HepG2 (cell line): ENCODE measurements at regions not wholly inside any gene's neighbourhood (a gene's known extent, or its start where the extent isn't known, plus 50 kb on each side); places are given as distances from the start of the nearest gene placed in this dataset.

Source experiments
- ATAC-seq: fragments of 200-7000 bp; cut with Tn5 transposase; 3 replicates; pipeline ENCODE4 v1.9.1; 2020; ENCODE audit warnings: mild to moderate bottlenecking, moderate library complexity
- BruUV-seq: library from RNA; stranded (reverse); fragments of 400-500 nt; replicated peaks from 2 replicates; lab custom pipeline; 2021; lab: Mats Ljungman, UMichigan
- CTCF ChIA-PET: fragments of 300-600 bp; formaldehyde crosslinking; extraction: SDS; loops from one replicate; lab custom pipeline; 2021; ENCODE audit warnings: low total read pairs, inconsistent platforms, low intra/inter-chr PET ratio; lab: Yijun Ruan, JAX
- POLR2A ChIA-PET: fragments of 350-600 bp; sonication (Branson Sonifier 250); formaldehyde crosslinking; loops from one replicate; lab custom pipeline; 2020; ENCODE audit warnings: antibody characterized with exemption, inconsistent platforms; lab: Yijun Ruan, JAX
- DNase-seq: peaks from one replicate; pipeline ENCODE4 v3.0.0-alpha.2; 2015; ENCODE audit warnings: low spot score
- FAIRE-seq: peaks from 3 replicates; lab custom pipeline; 2011; peaks lifted over from hg19 to GRCh38; lab: Jason Lieb, UNC
- H2AFZ ChIP-seq: one replicate; pipeline ENCODE4 v1.6.1; 2011; ENCODE audit warnings: low read length, inconsistent platforms
- H3K27ac ChIP-seq: fragments of 300-600 bp; 3 replicates; pipeline ENCODE4 v1.8.0; 2011; ENCODE audit warnings: mixed run types, mild to moderate bottlenecking, mixed read lengths, low read length, inconsistent platforms; ENCODE audit not compliant: insufficient read depth; ENCODE audit errors: extremely low read length
- H3K27me3 ChIP-seq, 2 experiments: fragments of 200-600 bp in 1 of 2; 2 replicates in 1 of 2; 3 replicates in 1 of 2; pipeline versions ENCODE4 v1.6.0 to v1.8.0; 2011; ENCODE audit warnings: low read length in 2 of 2, mild to moderate bottlenecking in 2 of 2, moderate library complexity in 2 of 2, inconsistent platforms in 1 of 2; ENCODE audit not compliant: insufficient read depth in 2 of 2, control insufficient read depth in 1 of 2
- H3K36me3 ChIP-seq, 2 experiments: fragments of 200-600 bp in 1 of 2; replicated peaks in 1 of 2; 2 replicates in 1 of 2; 3 replicates in 1 of 2; pipeline versions ENCODE4 v1.5.1 to v1.8.0; 2011; ENCODE audit warnings: low read length in 2 of 2, inconsistent platforms in 1 of 2; ENCODE audit not compliant: insufficient read depth in 2 of 2, control insufficient read depth in 1 of 2
- H3K4me1 ChIP-seq: 2 replicates; pipeline ENCODE4 v1.5.1; 2012; ENCODE audit warnings: low read length, inconsistent platforms; ENCODE audit not compliant: insufficient read depth
- H3K4me2 ChIP-seq: 2 replicates; pipeline ENCODE4 v1.6.0; 2011; ENCODE audit warnings: low read depth, low read length, inconsistent platforms
- H3K4me3 ChIP-seq, 3 experiments: fragments of 200-600 bp in 1 of 3; sonication (generic), shearing (Covaris generic) in 1 of 3; replicated peaks in 1 of 3; 2 replicates each; pipeline ENCODE4 v1.5.1; 2011 to 2016; ENCODE audit warnings: low read length in 3 of 3, inconsistent platforms in 2 of 3, low read depth in 2 of 3, mild to moderate bottlenecking in 2 of 3, control low read depth in 1 of 3, mixed read lengths in 1 of 3; ENCODE audit not compliant: insufficient read depth in 1 of 3
- H3K79me2 ChIP-seq: one replicate; pipeline ENCODE4 v1.6.1; 2011; ENCODE audit warnings: low read length, inconsistent platforms; ENCODE audit not compliant: insufficient read depth
- H3K9ac ChIP-seq: 2 replicates; pipeline ENCODE4 v1.6.0; 2011; ENCODE audit warnings: mild to moderate bottlenecking, low read depth, low read length, inconsistent platforms; ENCODE audit not compliant: insufficient read depth
- H3K9me3 ChIP-seq: 2 replicates; pipeline ENCODE4 v1.5.1; 2012; ENCODE audit warnings: mild to moderate bottlenecking, low read length
- H4K20me1 ChIP-seq: 2 replicates; pipeline ENCODE4 v1.6.0; 2011; ENCODE audit warnings: inconsistent platforms, mild to moderate bottlenecking, low read length, moderate library complexity; ENCODE audit not compliant: insufficient read depth
- ATF7-NPFF ChIP-seq: sonication (generic); formaldehyde crosslinking; IDR thresholded peaks from 2 replicates; pipeline ENCODE4 v1.8.1; 2023; ENCODE audit warnings: mild to moderate bottlenecking, low read depth, missing genetic modification reagents, moderate library complexity
- BRCA1 ChIP-seq: sonication (generic); formaldehyde crosslinking; IDR thresholded peaks from 2 replicates; pipeline ENCODE4 v1.4.0; 2020; ENCODE audit warnings: missing genetic modification reagents
- HIVEP1 ChIP-seq: sonication (generic); formaldehyde crosslinking; IDR thresholded peaks from 2 replicates; pipeline ENCODE4 v1.4.0; 2020; ENCODE audit warnings: mild to moderate bottlenecking, missing genetic modification reagents
- KLF15 ChIP-seq: sonication (generic); formaldehyde crosslinking; IDR thresholded peaks from 2 replicates; pipeline ENCODE4 v1.8.1; 2023; ENCODE audit warnings: borderline replicate concordance, mild to moderate bottlenecking, inconsistent platforms, missing genetic modification reagents, mixed read lengths
- MYC ChIP-seq: sonication (generic); formaldehyde crosslinking; IDR thresholded peaks from 2 replicates; pipeline ENCODE4 v1.9.0; 2021; ENCODE audit warnings: missing genetic modification reagents, borderline replicate concordance
- NKX3-1 ChIP-seq: sonication (generic); formaldehyde crosslinking; IDR thresholded peaks from 2 replicates; pipeline ENCODE4 v1.5.0; 2020; ENCODE audit warnings: missing genetic modification reagents
- SMAD3 ChIP-seq: sonication (generic); formaldehyde crosslinking; IDR thresholded peaks from 2 replicates; pipeline ENCODE4 v1.4.0; 2020; ENCODE audit warnings: missing genetic modification reagents
- TCF7 ChIP-seq: sonication (generic); IDR thresholded peaks from 2 replicates; pipeline ENCODE4 v1.6.1; 2016; ENCODE audit warnings: antibody characterized with exemption, low read depth
- YEATS2 ChIP-seq: sonication (generic); formaldehyde crosslinking; IDR thresholded peaks from 2 replicates; pipeline ENCODE4 v1.4.0; 2020; ENCODE audit warnings: missing genetic modification reagents, borderline replicate concordance
- YEATS4 ChIP-seq: sonication (generic); formaldehyde crosslinking; IDR thresholded peaks from 2 replicates; pipeline ENCODE4 v1.4.0; 2020; ENCODE audit warnings: missing genetic modification reagents, borderline replicate concordance
- ZIK1 ChIP-seq: sonication (generic); formaldehyde crosslinking; IDR thresholded peaks from 2 replicates; pipeline ENCODE4 v1.5.0; 2020; ENCODE audit warnings: mild to moderate bottlenecking, low read depth, missing genetic modification reagents, borderline replicate concordance
- ZNF282 ChIP-seq: fragments of 450-650 bp; IDR thresholded peaks from 2 replicates; pipeline ENCODE4 v1.6.1; 2018; ENCODE audit not compliant: partially characterized antibody
- ZNF501 ChIP-seq: sonication (generic); formaldehyde crosslinking; IDR thresholded peaks from 2 replicates; pipeline ENCODE4 v1.5.1; 2020; ENCODE audit warnings: mild to moderate bottlenecking, moderate library complexity, missing genetic modification reagents
- ZNF546 ChIP-seq: sonication (generic); formaldehyde crosslinking; conservative IDR thresholded peaks from 2 replicates; pipeline ENCODE4 v1.8.1; 2023; ENCODE audit warnings: mild to moderate bottlenecking, missing genetic modification reagents
- ZNF660 ChIP-seq: sonication (generic); formaldehyde crosslinking; IDR thresholded peaks from 2 replicates; pipeline ENCODE4 v1.5.1; 2020; ENCODE audit warnings: mild to moderate bottlenecking, low read depth, missing genetic modification reagents, borderline replicate concordance
- ZNF7 ChIP-seq: IDR thresholded peaks from 2 replicates; pipeline ENCODE4 v1.6.1; 2016; ENCODE audit warnings: missing biosample characterization, missing genetic modification reagents
- in situ Hi-C: cut with HindIII; loops from 2 replicates; pipeline ENCODE4 v1.10.0; 2017; ENCODE audit warnings: low pct_unique_long_range_greater_than_20kb; ENCODE audit not compliant: extremely low pct_ligation_motif_present
- intact Hi-C: fragments of 100-400 bp; cut with micrococcal nuclease; formaldehyde crosslinking; loops from one replicate; pipeline ENCODE4 v1.10.0; 2022; ENCODE audit not compliant: unreplicated experiment
- TF ChIP-seq, protein P1 (sequence below): sonication (generic); formaldehyde crosslinking; IDR thresholded peaks from 2 replicates; pipeline ENCODE4 v1.8.0; 2022; ENCODE audit warnings: mild to moderate bottlenecking, missing genetic modification reagents, borderline replicate concordance
- TF ChIP-seq, protein P2 (sequence below): IDR thresholded peaks from 2 replicates; pipeline ENCODE4 v1.6.1; 2016; ENCODE audit warnings: mild to moderate bottlenecking

DNA sequence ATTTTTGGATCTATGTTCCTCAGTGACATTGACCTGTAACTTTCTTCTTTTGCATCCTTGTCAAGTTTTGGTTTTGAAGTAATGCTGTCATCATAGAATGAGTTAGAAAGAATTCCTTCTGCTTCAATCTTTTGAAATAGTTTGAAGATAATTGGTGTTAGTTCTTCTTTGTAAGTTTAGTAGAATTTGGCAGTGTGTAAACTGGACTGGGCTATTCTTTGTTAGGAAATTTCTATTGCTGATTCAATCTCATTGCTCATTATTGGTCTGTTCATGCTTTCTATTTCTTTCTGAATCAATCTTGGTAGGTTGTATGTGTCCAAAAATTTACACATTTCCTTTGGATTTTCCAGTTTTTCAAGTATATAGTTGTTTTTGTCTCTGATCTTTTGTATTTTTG, 101.7 kb upstream of the SPRY2 start:
- no TSS peak for BruUV-seq
- DNase-seq = no peak
- H3K4me3 ChIP-seq = no peak overlapping the region
- no peak for ATAC-seq
- H4K20me1 ChIP-seq = no peaks in the 10 kb centered on the region
- no peaks in the 10 kb centered on the region for H3K79me2 ChIP-seq
- no peak overlapping the region for H3K4me2 ChIP-seq
- POLR2A ChIA-PET = no interaction called here
- H3K9ac ChIP-seq = no peak overlapping the region
- in situ Hi-C loops (no loop called here), intact Hi-C loops (no loop called here)
- no peaks in the 10 kb centered on the region for H3K36me3 ChIP-seq
- CTCF ChIA-PET = no interaction called here
- no peak for FAIRE-seq
- H3K27ac ChIP-seq = no peak overlapping the region
- H3K4me1 ChIP-seq = no peaks in the 10 kb centered on the region
- H3K9me3 ChIP-seq = no peaks in the 10 kb centered on the region
- H2AFZ ChIP-seq = no peak overlapping the region
- H3K27me3 ChIP-seq = no peaks in the 10 kb centered on the region
- TF ChIP-seq, protein P1, sequence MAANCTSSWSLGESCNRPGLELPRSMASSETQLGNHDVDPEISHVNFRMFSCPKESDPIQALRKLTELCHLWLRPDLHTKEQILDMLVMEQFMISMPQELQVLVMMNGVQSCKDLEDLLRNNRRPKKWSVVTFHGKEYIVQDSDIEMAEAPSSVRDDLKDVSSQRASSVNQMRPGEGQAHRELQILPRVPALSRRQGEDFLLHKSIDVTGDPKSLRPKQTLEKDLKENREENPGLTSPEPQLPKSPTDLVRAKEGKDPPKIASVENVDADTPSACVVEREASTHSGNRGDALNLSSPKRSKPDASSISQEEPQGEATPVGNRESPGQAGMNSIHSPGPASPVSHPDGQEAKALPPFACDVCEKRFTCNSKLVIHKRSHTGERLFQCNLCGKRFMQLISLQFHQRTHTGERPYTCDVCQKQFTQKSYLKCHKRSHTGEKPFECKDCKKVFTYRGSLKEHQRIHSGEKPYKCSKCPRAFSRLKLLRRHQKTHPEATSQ (CRISPR knock-in tag) = no peak
- TF ChIP-seq KLF15 (CRISPR knock-in tag) (no peak), YEATS4 (CRISPR knock-in tag) (no peak), ZNF546 (CRISPR knock-in tag) (no peak), HIVEP1 (CRISPR knock-in tag) (no peak), NKX3-1 (CRISPR knock-in tag) (no peak), TCF7 (no peak), ZNF282 (no peak), YEATS2 (CRISPR knock-in tag) (no peak), ATF7-NPFF (no peak), ZNF501 (no peak), MYC (CRISPR knock-in tag) (no peak), ZNF7 (no peak), BRCA1 (CRISPR knock-in tag) (no peak), ZNF660 (CRISPR knock-in tag) (no peak), SMAD3 (no peak), ZIK1 (CRISPR knock-in tag) (no peak)
- TF ChIP-seq, protein P2, sequence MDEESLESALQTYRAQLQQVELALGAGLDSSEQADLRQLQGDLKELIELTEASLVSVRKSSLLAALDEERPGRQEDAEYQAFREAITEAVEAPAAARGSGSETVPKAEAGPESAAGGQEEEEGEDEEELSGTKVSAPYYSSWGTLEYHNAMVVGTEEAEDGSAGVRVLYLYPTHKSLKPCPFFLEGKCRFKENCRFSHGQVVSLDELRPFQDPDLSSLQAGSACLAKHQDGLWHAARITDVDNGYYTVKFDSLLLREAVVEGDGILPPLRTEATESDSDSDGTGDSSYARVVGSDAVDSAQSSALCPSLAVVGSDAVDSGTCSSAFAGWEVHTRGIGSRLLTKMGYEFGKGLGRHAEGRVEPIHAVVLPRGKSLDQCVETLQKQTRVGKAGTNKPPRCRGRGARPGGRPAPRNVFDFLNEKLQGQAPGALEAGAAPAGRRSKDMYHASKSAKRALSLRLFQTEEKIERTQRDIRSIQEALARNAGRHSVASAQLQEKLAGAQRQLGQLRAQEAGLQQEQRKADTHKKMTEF (CRISPR knock-in tag) = no peak
